ENCODE measurements at regions not wholly inside any gene's neighbourhood (a gene's known extent, or its start where the extent isn't known, plus 50 kb on each side); places are given as distances from the start of the nearest gene placed in this dataset.

DNA sequence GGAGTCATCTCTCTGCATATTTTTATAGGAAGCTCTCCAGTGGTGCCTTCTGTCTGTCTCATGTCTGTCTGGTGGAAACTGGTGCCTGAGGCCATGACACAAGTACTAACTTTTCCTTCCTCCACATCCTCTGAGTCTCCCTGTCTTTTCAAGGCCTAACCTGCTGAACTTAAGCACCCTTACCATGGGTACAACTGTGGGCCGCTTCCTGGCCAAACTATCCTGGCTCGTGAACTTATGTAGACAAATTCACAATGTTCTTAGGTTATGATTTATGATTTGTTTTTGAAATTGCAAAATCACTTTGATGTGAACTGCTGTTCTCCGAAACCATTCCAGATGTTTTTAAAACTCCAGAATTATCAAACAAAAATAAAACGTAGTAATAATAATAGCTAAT, 804.5 kb upstream of the POU3F3 start:
- TF ChIP-seq CTCF (IDR thresholded peaks at IDR 0.05; ENCODE audit: low read depth, low read length, missing control alignments), result no peak
- no peak for DNase-seq (ENCODE audit: extremely low read depth, low read depth)
- no peak overlapping the region for H3K4me3 ChIP-seq (replicated peaks; ENCODE audit: low read depth, low read length)

- DNase-seq (ENCODE audit: extremely low read depth, low read depth), result no peak
- TF ChIP-seq CTCF (IDR thresholded peaks at IDR 0.05; ENCODE audit: low read depth, low read length, missing control alignments), result no peak
- no peak overlapping the region for H3K4me3 ChIP-seq (replicated peaks; ENCODE audit: low read depth, low read length)
These were observed 803.9 kb upstream of the POU3F3 start for GRCh38 chr2:104049981-104050380.

DNA sequence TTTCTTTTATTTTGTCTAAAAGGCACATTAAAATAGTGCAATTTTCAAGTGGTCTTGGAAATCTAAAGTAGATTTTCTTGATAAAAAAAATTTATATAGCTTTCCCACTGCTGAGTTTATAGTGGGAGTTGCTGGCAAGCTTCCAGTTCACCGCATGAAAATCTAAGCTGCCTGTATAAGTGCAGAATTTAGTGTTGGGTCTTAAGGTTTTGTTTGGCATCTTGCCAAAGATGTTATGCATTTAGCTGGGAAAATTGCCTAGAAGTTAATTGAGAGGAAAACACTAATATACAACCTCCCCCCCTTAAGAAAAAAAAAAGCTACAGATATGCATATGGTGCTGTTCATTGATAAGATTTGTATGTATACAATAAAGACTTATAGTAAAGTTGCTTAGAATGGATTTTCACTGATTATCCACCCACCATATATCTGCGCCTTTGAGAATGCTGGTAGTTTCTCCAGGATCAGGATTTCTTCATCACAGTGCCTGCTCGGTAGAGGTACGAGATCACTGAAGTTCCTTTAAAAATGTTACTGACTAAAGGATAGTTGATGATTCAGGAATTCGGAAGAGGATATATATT, 803.2 kb upstream of the POU3F3 start:
- H3K4me3 ChIP-seq (replicated peaks; ENCODE audit: low read depth, low read length), result no peak overlapping the region
- no peak for DNase-seq (ENCODE audit: extremely low read depth, low read depth)
- TF ChIP-seq CTCF (IDR thresholded peaks at IDR 0.05; ENCODE audit: low read depth, low read length, missing control alignments), result no peak

DNA sequence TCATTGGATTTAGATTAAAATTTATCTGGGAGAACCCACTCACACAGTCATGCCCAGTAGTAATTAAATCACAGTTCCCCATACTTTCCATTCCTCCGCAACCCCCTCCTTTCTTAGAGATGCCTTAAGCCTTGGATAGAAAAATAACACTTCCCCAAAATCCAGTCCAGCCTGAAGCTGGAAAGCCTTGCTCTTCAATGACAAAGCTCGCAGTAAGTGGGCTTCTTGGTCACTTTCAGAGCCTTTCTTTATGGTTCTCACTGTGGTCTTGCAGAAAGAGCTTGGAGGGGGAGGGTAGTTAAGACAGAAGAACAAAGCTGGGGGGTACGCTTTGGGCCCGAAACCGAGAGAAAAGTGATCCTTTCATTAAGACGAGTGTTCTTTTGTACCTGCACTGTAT, 802.1 kb upstream of the POU3F3 start:
- no peak for TF ChIP-seq CTCF (IDR thresholded peaks at IDR 0.05; ENCODE audit: low read depth, low read length, missing control alignments)
- no peak for DNase-seq (ENCODE audit: extremely low read depth, low read depth)
- H3K4me3 ChIP-seq (replicated peaks; ENCODE audit: low read depth, low read length), result no peak overlapping the region

GRCh38 chr2:104052356-104052755, 801.6 kb upstream of the POU3F3 start:
- no peak for TF ChIP-seq CTCF (IDR thresholded peaks at IDR 0.05; ENCODE audit: low read depth, low read length, missing control alignments)
- H3K4me3 ChIP-seq (replicated peaks; ENCODE audit: low read depth, low read length), result no peak overlapping the region
- no peak for DNase-seq (ENCODE audit: extremely low read depth, low read depth)

DNA sequence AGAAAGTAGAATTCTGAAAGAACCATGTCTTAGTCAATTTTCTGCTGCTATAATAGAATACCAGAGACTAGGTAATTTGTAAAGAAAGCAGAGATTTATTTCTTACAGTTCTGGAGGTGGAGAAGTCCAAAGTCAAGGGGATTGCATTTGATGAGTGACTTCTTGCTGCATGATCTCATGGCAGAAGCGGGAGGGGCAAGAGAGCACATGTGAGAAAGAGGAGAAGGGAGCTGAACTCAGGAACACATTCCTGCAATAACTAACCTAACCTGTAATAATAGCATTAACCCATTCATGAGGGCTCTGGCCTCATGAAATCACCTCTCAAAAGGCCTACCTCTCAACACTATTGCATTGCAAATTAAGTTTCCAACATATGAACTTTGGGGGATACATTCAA, 797.5 kb upstream of the POU3F3 start:
- no peak for TF ChIP-seq CTCF (IDR thresholded peaks at IDR 0.05; ENCODE audit: low read depth, low read length, missing control alignments)

GRCh38 chr2:104068665-104069064, 785.2 kb upstream of the POU3F3 start:
- DNase-seq (ENCODE audit: extremely low read depth, low read depth), result no peak
- no peak for TF ChIP-seq CTCF (IDR thresholded peaks at IDR 0.05; ENCODE audit: low read depth, low read length, missing control alignments)
- H3K4me3 ChIP-seq (replicated peaks; ENCODE audit: low read depth, low read length), result no peak overlapping the region

More for the DNA sequence above, 797.5 kb upstream of the POU3F3 start:
- DNase-seq (ENCODE audit: extremely low read depth, low read depth), result no peak
- H3K4me3 ChIP-seq (replicated peaks; ENCODE audit: low read depth, low read length), result no peak overlapping the region

Data from HFF-Myc (cell line).